Right atrium auricular region (tissue), 2 donors: ENCODE measurements at regions not wholly inside any gene's neighbourhood (a gene's known extent, or its start where the extent isn't known, plus 50 kb on each side); places are given as distances from the start of the nearest gene placed in this dataset.
"Not testable (repeated sequence)": the region's sequence is repeated elsewhere in the genome, so short reads cannot be mapped to it uniquely, and the experiment has no call there.

Experiments
- DNase-seq: peaks from one replicate; pipeline ENCODE4 v3.0.0-alpha.2; 2019; ENCODE audit warnings: low spot score
- H3K27ac ChIP-seq, 2 donors: fragments of 200-600 bp; sonication (generic); 1 replicate in 1 of 2; 2 replicates in 1 of 2; pipeline ENCODE4 v1.5.1; 2016 to 2019
- H3K27me3 ChIP-seq, 2 donors: fragments of 200-600 bp; sonication (generic); one replicate each; pipeline versions ENCODE4 v1.5.1 to v1.6.0; 2017 to 2019
- H3K36me3 ChIP-seq: fragments of 200-600 bp; sonication (generic); one replicate; pipeline ENCODE4 v1.5.1; 2016
- H3K4me1 ChIP-seq, 2 donors: fragments of 200-600 bp; sonication (generic); one replicate each; pipeline versions ENCODE4 v1.5.1 to v1.6.0; 2017 to 2019
- H3K4me3 ChIP-seq, 2 donors: fragments of 200-600 bp; sonication (generic); 1 replicate in 1 of 2; 2 replicates in 1 of 2; pipeline ENCODE4 v1.5.1; 2017 to 2019; ENCODE audit warnings: mild to moderate bottlenecking in 1 of 2, moderate library complexity in 1 of 2
- H3K9me3 ChIP-seq, 2 donors: fragments of 200-600 bp; sonication (generic); one replicate each; pipeline ENCODE4 v1.5.1; 2019

DNA sequence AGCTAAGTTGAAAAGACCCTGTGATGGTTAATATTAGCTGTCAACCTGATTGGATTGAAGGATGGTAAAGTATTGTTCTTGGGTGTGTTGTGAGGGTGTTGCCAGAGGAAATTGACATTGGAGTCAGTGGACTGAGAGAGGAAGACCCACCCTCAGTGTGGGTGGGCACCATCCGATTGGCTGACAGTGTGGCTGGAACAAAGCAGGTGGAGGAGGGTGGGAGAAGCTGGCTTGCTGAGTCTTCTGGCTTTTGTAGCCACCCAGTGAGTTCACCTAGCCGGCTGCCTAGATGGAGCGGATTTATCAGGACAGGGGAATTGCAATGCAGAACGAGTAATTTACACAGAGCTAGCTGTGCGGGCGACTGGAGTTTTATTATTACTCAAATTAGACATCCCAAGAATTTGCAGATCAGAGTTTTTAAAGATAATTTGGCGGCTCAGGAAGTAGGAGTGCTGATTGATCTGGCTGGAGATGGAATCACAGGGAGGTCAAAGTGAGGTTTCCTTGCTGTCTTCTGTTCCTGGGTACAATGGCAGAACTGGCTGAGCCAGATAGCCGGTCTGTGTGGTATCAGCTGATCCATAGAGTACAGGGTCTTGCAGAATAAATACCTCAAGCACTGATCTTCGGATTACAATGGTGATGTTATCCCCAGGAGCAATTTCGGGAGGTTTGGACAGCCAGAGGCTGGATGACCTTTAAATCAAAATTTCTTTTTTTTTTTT, 4015.1 kb upstream of the TPTE start:
- H3K9me3 ChIP-seq, H3K4me3 ChIP-seq, H3K36me3 ChIP-seq, H3K27me3 ChIP-seq, H3K4me1 ChIP-seq, H3K27ac ChIP-seq, DNase-seq: not testable (repeated sequence)

DNA sequence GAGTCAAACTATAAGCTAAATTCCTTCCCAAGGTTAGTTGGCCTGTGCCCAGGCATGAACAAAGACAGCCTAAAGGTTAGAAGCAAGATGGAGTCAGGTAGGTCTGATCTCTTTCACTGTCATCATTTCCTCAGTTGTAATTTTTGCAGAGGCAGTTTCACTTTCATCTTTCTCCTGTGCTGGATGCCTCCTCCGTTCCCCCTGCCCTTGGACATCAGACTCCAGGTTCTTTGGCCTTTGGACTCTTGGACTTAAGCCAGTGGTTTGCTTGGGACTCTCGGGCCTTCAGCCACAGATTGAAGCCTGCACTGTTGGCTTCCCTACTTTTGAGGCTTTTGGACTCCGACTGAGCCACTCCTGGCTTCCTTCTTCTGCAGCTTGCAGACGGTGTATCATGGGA, 4013.8 kb upstream of the TPTE start:
- H3K27me3 ChIP-seq, H3K27ac ChIP-seq, H3K36me3 ChIP-seq, H3K4me1 ChIP-seq, H3K4me3 ChIP-seq, DNase-seq, H3K9me3 ChIP-seq: not testable (repeated sequence)

DNA sequence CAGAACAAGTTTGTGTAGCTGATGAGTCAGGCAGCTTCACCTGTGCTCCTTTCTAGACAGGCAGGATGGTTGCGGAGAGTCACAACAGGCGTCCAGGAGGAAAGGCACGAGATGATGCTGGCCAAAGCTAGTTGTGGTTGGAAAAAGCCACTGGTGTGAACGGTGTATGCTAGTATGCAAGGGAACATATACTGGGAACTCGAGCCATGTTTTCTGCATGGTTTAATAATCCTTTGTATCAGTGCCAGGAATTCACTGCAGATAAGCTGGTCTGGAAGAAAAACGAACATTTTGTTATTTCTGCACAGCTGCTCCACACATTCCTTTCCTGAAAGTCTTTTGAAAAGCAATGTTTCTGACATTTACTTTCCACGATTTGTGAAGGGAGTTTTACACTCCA, 3999.6 kb upstream of the TPTE start:
- H3K36me3 ChIP-seq, H3K9me3 ChIP-seq, H3K4me1 ChIP-seq, DNase-seq, H3K4me3 ChIP-seq, H3K27me3 ChIP-seq, H3K27ac ChIP-seq: not testable (repeated sequence)

DNA sequence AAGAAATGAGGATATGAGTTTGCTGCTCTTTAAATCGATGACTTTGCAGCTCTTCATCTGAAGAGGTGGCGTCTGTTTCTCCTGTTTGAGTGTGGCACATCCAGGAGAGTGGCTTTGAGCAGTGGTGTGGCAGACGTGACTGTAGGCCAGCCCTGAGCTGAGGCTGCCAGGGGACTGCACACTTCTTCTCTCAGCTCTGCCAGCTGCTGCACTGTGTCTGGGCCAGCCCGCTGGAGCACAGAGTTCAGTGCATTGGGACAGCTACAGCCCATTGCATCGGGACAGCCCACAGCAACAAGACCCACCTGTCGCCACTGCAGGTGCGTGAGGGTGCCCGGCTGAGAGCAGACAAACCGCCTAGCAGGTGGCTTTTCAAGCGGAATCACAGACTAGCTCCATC, 3995.2 kb upstream of the TPTE start:
- H3K36me3 ChIP-seq, H3K27me3 ChIP-seq, H3K4me3 ChIP-seq, H3K9me3 ChIP-seq, H3K27ac ChIP-seq, H3K4me1 ChIP-seq, DNase-seq: not testable (repeated sequence)

DNA sequence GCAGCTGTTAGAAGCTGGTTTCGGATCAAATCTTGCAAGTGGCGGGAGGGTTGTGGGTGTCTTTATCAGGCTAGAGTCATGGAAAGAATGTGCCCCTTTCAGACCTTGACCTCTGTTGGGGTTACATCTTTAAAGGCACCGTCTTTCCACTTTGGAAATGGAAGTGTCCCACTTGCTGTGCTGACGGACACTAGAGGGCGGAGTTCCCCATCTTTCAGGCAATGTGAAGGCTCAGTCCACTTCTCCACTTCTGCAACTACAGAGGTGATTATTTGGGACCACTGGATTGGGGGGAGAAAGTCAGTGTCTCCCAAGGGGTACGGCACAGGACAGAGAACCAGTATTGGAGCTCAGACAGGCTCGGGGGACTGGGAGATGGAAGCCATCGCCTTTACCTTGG, 3990.7 kb upstream of the TPTE start:
- not testable (repeated sequence) for H3K4me3 ChIP-seq, DNase-seq, H3K4me1 ChIP-seq

DNA sequence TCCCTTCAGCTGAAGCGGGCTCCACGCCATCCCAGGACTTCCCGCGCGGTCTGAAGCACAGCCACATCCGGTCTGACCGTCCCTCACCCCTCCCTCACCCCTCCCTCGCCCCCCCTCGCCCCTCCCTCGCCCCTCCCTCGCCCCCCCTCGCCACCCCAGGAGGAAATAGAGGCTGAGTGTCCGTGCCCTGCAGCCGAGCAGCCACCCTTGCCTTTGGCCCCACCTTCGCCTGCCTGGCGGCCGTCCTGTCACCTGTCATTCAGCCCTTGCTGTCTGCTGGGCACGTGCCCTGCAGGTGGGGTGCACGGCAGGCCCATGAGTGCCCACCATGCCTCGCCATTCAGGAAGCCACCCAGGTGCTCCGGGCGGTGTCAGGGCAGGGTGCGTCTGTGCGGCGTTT, 3988.1 kb upstream of the TPTE start:
- H3K36me3 ChIP-seq, DNase-seq, H3K9me3 ChIP-seq, H3K27me3 ChIP-seq, H3K4me3 ChIP-seq, H3K4me1 ChIP-seq, H3K27ac ChIP-seq: not testable (repeated sequence)

More for the DNA sequence above, 3990.7 kb upstream of the TPTE start:
- not testable (repeated sequence) for H3K9me3 ChIP-seq, H3K27ac ChIP-seq, H3K36me3 ChIP-seq, H3K27me3 ChIP-seq

DNA sequence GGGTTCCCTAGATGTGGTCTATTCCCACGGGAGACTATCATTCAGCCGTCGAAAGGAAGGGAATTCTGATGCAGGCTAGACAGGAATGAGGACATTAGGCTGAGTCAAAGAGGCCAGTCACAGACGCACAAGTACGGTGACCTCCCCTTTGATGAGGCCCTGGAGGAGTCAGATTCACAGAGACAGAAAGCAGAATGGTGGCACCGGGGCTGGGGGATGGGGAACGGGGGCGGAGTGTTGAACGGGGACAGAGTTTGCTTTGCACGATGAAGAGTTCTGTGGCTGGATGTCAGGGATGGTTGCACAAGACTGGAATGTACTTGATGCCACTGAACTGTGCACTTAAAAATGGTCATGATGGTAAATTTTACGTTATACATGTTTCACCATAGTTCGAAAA, 3983.1 kb upstream of the TPTE start:
- H3K36me3 ChIP-seq, H3K4me1 ChIP-seq, H3K27ac ChIP-seq, DNase-seq, H3K4me3 ChIP-seq, H3K9me3 ChIP-seq, H3K27me3 ChIP-seq: not testable (repeated sequence)

DNA sequence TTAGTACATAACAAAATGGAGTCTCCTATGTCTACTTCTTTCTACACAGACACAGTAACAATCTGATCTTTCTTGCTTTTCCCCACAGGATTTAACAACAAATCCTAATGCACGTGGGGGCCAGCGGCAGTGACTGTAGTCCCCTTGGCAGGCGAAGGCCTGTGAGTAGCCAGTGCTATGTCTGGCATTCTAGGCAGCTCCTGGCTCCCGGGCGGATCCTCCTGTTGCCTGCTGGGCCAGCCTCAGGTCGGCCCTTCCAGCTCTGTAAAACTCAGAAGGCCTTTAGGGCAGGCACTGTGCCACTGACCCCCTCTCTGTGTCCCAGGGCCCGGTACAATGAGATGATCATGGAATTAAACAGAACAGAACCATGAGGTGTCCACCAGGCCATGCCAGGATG, 3981.7 kb upstream of the TPTE start:
- H3K4me1 ChIP-seq, DNase-seq, H3K27ac ChIP-seq, H3K27me3 ChIP-seq, H3K9me3 ChIP-seq, H3K4me3 ChIP-seq, H3K36me3 ChIP-seq: not testable (repeated sequence)

DNA sequence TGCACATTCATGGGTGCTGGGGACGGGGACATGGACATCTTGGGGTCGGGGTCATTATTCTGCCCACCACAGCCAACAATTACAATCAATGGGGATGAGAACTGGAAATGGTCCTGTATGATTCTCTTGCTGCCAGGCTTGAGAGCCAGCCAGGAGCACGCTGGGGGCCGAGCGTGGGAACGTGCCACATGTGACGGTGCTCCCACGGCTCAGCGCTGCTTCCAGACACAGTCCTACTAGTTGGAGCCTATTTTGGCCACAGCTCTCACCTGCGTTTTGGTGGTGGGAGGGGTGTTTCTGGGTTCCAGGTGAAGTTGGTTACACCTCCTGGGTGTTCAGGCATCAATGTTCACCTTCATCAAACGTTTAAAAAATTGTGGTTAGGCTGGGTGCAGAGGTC, 3980.3 kb upstream of the TPTE start:
- not testable (repeated sequence) for H3K4me1 ChIP-seq, DNase-seq, H3K27ac ChIP-seq, H3K4me3 ChIP-seq, H3K36me3 ChIP-seq, H3K9me3 ChIP-seq, H3K27me3 ChIP-seq

DNA sequence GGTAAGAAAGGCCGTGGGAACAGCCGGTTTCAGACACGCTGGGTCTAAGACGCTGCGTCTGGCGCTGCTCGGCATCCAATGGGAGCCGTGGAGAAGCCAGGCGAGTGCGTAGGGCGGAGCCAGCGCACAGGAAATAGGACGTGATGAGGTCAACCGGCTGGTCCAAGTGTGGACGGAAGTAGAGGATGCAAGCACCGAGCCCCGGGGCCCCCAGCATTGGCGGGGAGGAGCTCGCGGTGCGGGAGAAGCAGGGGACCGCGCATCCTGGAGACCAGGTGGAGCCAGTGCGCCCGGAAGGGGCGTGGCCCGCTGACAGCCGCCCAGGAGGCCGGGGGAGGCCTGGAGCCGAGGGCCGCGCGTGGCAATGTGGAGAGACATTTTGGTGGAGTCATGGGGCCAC, 3976.1 kb upstream of the TPTE start:
- H3K27ac ChIP-seq, H3K27me3 ChIP-seq, DNase-seq, H3K4me1 ChIP-seq, H3K4me3 ChIP-seq, H3K36me3 ChIP-seq, H3K9me3 ChIP-seq: not testable (repeated sequence)

DNA sequence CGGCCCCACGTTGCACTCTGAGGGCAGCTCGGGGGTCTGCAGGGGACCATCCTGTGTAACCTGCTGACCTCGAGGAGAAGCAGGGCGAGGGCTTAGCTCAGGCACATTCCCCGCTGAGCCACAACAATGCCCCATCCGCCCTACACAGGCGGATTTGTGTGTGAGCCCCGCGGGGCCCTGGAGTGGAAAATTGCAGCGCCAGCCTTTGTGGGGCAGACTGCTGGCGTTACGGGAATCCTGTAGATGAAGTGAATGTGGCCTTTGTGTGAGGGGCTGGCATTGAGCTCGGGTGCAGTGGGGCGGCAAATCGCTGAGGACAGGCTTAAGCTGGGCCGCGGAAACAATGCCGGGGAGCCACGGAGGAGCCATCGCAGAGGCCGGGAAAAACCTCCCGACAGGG, 3970.3 kb upstream of the TPTE start:
- not testable (repeated sequence) for H3K36me3 ChIP-seq, DNase-seq, H3K4me1 ChIP-seq, H3K4me3 ChIP-seq, H3K27me3 ChIP-seq, H3K9me3 ChIP-seq, H3K27ac ChIP-seq

DNA sequence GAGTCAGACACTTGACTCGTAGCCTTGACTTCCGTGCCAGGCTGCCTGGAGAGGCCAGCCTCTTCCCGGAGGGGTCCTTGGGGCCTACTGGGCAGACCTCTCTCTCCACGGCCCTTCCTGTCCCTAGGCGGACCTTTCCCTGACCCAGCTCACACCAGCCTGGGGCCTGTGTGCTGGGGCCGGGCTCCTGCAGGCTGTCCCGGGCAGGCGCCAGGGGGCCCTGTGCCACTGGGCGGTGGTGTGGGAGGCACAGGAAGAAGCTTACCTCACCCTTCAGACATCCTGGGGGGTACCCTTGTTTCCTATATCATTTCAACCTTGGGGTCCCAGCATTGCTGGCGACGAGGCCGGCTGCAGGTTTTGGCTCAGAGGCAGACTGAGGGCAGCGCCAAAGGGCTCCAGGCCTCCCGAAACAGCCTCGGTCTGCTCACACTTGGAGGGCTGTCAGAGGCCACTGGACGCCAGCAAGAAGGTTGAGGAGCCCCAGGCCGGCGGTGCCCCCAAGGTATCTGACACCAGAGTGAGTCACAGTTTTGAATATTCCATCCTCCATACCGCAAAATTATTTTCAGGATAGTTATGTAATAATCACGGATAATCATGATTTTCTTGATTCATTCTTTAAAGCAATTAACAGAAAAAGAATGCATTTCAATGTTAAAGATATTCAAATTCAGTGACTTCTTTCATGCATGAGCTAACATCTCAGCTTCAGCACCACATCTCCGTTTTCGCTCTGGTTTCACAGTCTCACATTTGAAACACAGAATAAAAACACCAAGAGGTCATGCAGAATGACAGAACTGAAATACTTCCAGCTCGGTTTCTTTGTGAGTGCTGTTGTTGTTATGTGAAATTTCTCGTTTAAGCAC, 3967.6 kb upstream of the TPTE start:
- not testable (repeated sequence) for H3K36me3 ChIP-seq, H3K27ac ChIP-seq, H3K4me1 ChIP-seq, H3K9me3 ChIP-seq, H3K4me3 ChIP-seq, DNase-seq, H3K27me3 ChIP-seq

DNA sequence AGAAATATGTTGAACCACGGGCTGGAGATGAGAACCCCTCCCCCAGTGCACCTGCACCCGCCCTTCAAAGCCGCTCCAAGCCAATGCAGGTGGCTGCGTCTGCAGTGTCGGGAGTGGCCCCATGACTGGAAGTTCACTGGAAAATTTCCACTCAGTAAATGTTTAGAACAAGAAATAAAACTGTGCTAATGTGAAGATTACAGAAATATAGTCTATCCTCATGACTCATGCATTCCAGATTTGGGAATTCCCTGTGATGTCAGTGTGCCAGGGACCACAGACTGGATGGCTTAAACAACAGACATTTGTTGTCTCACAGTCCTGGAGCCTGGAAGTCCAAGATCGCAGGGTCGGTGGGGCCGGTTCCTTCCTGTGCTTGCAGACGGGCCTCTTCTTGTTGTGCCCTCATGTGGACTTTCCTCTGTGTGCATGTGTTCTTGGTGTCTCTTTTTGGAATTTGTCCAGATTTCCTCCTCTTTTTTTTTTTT, 3967.0 kb upstream of the TPTE start:
- not testable (repeated sequence) for DNase-seq, H3K27me3 ChIP-seq, H3K36me3 ChIP-seq, H3K9me3 ChIP-seq, H3K4me1 ChIP-seq, H3K27ac ChIP-seq, H3K4me3 ChIP-seq

DNA sequence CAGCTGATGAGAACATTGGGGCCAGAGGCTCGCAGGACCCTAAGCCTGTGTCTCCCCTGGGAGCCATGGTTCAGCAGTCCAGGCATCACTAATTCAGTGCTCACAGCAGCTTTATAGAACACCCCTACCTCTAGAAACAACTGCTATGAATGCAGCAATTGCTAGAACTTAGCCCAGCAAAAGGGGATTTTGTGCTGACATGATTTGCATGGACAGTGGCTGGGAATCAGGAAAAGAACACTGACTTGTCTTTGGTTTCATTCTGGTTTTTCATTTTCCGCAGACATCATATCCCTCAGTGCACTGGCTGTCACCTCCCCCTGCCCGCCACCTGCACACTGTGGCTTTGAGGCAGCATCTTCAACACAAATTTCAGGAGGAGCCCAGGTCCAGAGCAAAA, 3964.9 kb upstream of the TPTE start:
- not testable (repeated sequence) for H3K36me3 ChIP-seq

DNA sequence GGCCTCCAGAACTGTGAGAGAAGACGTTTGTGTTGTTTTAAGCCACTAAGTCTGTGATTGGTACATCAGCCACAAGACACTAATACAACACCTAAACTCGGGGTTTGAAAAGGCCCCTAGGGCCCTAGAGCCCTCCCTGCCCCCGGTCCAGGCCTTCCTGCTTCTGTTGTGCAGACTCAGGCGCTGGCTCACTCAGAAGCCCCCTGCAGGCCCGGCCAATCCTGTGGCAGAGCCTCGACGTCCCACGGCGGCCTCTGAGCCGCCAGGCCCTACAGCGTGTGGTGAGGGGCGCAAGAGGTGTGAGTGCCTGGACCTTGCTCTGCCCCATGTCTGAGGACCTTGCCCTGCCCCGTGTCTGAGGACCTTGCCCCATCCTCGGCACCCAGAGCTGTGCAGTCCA, 3964.0 kb upstream of the TPTE start:
- H3K4me1 ChIP-seq, DNase-seq, H3K27ac ChIP-seq, H3K27me3 ChIP-seq, H3K9me3 ChIP-seq, H3K36me3 ChIP-seq, H3K4me3 ChIP-seq: not testable (repeated sequence)

More for the DNA sequence above, 3964.9 kb upstream of the TPTE start:
- H3K9me3 ChIP-seq, H3K27me3 ChIP-seq, H3K4me1 ChIP-seq, H3K27ac ChIP-seq, H3K4me3 ChIP-seq, DNase-seq: not testable (repeated sequence)
